Vagina (tissue), 2 donors: ENCODE measurements at regions not wholly inside any gene's neighbourhood (a gene's known extent, or its start where the extent isn't known, plus 50 kb on each side); places are given as distances from the start of the nearest gene placed in this dataset.
"Not testable (repeated sequence)": the region's sequence is repeated elsewhere in the genome, so short reads cannot be mapped to it uniquely, and the experiment has no call there.

Experiments
- POLR2A ChIP-seq, 2 donors: fragments of 450-650 bp; IDR thresholded peaks; one replicate each; pipeline ENCODE4 v1.6.1; 2017; ENCODE audit warnings: antibody characterized with exemption in 2 of 2, mild to moderate bottlenecking in 2 of 2, moderate library complexity in 2 of 2
- POLR2AphosphoS5 ChIP-seq, 2 donors: sonication (generic); formaldehyde crosslinking; IDR thresholded peaks; one replicate each; pipeline ENCODE4 v1.9.0; 2017; ENCODE audit warnings: antibody characterized with exemption in 2 of 2, mild to moderate bottlenecking in 2 of 2, low read depth in 1 of 2; ENCODE audit not compliant: insufficient read depth in 1 of 2
- TF ChIP-seq, protein P1 (sequence below), 3 experiments: fragments of 450-650 bp in 2 of 3; fragments of 200-600 bp in 1 of 3; sonication (generic) in 1 of 3; IDR thresholded peaks; one replicate each; pipeline ENCODE4 v1.5.1; 2017 to 2019; ENCODE audit warnings: antibody characterized with exemption in 3 of 3, mild to moderate bottlenecking in 2 of 3, moderate library complexity in 2 of 3

DNA sequence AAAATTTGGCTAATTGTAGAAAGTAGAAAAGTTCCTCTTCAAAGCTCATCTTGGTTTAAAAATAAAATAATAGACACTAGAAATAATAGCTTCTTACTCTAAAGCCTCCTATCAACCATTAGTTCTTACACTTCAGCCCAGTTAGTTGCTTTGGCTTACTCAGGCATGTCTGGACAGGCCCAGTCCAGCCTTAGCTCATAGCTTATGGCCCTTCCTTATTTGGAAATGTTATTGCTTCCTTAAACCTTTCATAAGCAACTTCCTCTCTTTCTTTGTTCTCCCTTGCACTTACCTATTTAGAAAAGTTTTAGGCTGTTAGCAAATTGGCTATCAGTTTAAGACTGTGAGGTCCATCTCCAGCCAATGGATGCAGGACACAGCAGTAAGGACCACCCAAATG lies 754.1 kb upstream of the NUDT12 start:
- TF ChIP-seq, protein P1, sequence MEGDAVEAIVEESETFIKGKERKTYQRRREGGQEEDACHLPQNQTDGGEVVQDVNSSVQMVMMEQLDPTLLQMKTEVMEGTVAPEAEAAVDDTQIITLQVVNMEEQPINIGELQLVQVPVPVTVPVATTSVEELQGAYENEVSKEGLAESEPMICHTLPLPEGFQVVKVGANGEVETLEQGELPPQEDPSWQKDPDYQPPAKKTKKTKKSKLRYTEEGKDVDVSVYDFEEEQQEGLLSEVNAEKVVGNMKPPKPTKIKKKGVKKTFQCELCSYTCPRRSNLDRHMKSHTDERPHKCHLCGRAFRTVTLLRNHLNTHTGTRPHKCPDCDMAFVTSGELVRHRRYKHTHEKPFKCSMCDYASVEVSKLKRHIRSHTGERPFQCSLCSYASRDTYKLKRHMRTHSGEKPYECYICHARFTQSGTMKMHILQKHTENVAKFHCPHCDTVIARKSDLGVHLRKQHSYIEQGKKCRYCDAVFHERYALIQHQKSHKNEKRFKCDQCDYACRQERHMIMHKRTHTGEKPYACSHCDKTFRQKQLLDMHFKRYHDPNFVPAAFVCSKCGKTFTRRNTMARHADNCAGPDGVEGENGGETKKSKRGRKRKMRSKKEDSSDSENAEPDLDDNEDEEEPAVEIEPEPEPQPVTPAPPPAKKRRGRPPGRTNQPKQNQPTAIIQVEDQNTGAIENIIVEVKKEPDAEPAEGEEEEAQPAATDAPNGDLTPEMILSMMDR (IDR thresholded peaks at IDR 0.05): not testable (repeated sequence)
- TF ChIP-seq POLR2A (IDR thresholded peaks at IDR 0.05); POLR2AphosphoS5 (IDR thresholded peaks at IDR 0.05; ENCODE audit: insufficient read depth in 1 of 2, low read depth in 1 of 2): not testable (repeated sequence)
